ENCODE measurements at regions not wholly inside any gene's neighbourhood (a gene's known extent, or its start where the extent isn't known, plus 50 kb on each side); places are given as distances from the start of the nearest gene placed in this dataset.
A peak's percentile ranks its signal among the peaks of the same experiment; 100 is the strongest.

DNA sequence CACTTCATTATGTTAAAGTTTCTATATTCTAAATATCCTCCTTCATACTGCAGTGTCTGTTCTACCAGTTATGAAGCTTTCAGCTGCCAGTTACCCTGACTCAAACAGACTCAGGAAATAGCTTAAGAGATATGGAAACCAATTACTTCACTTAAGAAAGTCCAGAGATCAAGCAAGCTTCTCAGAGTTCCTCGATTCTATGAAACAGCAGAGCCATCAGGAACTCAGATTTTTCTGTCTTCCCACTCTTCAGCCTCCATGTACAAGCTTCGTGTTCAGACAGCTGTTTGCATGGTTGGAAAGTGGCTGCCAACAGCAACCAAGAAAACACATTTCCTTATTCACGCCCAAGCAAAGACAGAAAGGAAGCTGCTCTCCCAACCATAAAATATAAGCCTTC lies 216.1 kb downstream of the ACTL7B start:
- no peak for DNase-seq
- Mint-ChIP-seq H3K36me3 (ENCODE audit: low read depth) (no peaks in the 10 kb centered on the region), H3K27ac (no peak overlapping the region), H3K27me3 (ENCODE audit: low read depth, poor library complexity) (peaks cover 4% of the 10 kb centered on the region), H3K4me3 (no peak overlapping the region), H3K9me3 (no peaks in the 10 kb centered on the region), H3K4me1 (peaks cover 9% of the 10 kb centered on the region)
- TF ChIP-seq, protein P1, sequence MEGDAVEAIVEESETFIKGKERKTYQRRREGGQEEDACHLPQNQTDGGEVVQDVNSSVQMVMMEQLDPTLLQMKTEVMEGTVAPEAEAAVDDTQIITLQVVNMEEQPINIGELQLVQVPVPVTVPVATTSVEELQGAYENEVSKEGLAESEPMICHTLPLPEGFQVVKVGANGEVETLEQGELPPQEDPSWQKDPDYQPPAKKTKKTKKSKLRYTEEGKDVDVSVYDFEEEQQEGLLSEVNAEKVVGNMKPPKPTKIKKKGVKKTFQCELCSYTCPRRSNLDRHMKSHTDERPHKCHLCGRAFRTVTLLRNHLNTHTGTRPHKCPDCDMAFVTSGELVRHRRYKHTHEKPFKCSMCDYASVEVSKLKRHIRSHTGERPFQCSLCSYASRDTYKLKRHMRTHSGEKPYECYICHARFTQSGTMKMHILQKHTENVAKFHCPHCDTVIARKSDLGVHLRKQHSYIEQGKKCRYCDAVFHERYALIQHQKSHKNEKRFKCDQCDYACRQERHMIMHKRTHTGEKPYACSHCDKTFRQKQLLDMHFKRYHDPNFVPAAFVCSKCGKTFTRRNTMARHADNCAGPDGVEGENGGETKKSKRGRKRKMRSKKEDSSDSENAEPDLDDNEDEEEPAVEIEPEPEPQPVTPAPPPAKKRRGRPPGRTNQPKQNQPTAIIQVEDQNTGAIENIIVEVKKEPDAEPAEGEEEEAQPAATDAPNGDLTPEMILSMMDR (IDR thresholded peaks at IDR 0.05), result no peak

DNA sequence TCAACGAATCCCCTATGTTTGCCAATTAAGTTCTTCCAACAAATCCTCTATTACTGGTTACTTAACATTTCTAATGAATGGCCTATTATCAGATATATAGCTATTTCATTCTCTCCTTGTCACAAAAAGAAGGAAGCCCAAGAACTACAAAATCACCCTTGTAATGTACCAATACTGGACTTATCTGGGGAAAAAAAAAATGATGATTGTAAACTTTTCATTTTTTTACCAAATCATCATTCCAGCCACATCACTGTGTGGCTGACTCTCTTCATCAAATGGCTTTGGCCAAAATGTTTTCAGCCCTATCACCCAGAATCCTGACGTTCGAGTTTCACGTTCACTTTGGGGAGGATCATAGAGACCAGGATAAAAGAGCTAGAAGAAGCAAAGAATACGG lies 216.7 kb downstream of the ACTL7B start:
- Mint-ChIP-seq H3K4me3 (no peak overlapping the region), H3K36me3 (ENCODE audit: low read depth) (no peaks in the 10 kb centered on the region), H3K27me3 (ENCODE audit: low read depth, poor library complexity) (peaks cover 6% of the 10 kb centered on the region), H3K27ac (no peak overlapping the region), H3K9me3 (no peaks in the 10 kb centered on the region), H3K4me1 (peaks cover 9% of the 10 kb centered on the region)
- TF ChIP-seq, protein P1 (IDR thresholded peaks at IDR 0.05), result no peak
- no peak for DNase-seq

DNA sequence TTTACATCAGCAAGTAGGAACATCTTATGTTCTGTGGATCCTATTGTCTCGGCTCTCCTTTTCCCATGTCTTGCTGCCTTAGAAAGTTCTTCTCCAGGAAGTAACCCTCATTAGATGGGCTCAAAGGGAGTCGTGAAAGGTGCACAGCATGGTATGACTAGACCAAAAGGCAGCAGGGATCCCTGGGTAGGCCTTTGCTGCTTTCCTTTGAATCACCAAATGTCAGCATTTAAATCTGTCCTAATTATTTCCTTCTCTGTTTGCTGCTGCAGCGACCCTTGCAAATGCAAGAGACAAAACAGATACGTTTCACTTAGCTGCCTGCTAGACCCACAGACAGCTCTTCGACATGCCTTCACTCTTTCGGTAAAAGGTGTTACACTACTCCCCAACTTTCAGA lies 218.4 kb downstream of the ACTL7B start:
- no peaks in the 10 kb centered on the region for H3K9me3 Mint-ChIP-seq
- H3K4me1 Mint-ChIP-seq, result peaks cover 9% of the 10 kb centered on the region
- no peak for DNase-seq
- TF ChIP-seq, protein P1 (IDR thresholded peaks at IDR 0.05), result no peak
- peak overlapping the region; percentile 6 for H3K27ac Mint-ChIP-seq
- no peaks in the 10 kb centered on the region for H3K36me3 Mint-ChIP-seq (ENCODE audit: low read depth)
- no peak overlapping the region for H3K4me3 Mint-ChIP-seq
- peaks cover 7% of the 10 kb centered on the region for H3K27me3 Mint-ChIP-seq (ENCODE audit: low read depth, poor library complexity)

DNA sequence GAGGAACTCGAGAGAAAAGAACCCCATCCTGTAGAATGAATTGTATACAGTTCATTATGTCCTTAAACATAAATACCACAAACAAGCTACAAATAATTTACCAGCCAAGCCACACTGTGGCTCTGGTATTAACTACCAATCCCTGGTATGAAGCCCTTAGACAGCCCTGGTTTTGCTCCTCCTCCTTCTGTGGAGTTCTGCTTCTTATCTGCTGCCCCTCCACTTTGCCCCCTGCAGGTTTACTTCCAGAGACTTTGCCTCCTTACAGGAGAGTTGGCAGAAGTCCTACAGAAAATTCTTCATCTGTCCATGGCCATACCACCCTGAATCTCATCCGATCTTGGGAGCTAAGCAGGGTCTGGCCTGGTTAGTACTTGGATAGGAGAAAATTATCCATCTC lies 219.8 kb downstream of the ACTL7B start:
- no peak for DNase-seq
- Mint-ChIP-seq H3K4me3 (no peak overlapping the region), H3K27me3 (ENCODE audit: low read depth, poor library complexity) (peaks cover 8% of the 10 kb centered on the region), H3K27ac (no peak overlapping the region), H3K4me1 (peaks cover 9% of the 10 kb centered on the region), H3K36me3 (ENCODE audit: low read depth) (no peaks in the 10 kb centered on the region), H3K9me3 (no peaks in the 10 kb centered on the region)
- TF ChIP-seq, protein P1 (IDR thresholded peaks at IDR 0.05), result no peak

DNA sequence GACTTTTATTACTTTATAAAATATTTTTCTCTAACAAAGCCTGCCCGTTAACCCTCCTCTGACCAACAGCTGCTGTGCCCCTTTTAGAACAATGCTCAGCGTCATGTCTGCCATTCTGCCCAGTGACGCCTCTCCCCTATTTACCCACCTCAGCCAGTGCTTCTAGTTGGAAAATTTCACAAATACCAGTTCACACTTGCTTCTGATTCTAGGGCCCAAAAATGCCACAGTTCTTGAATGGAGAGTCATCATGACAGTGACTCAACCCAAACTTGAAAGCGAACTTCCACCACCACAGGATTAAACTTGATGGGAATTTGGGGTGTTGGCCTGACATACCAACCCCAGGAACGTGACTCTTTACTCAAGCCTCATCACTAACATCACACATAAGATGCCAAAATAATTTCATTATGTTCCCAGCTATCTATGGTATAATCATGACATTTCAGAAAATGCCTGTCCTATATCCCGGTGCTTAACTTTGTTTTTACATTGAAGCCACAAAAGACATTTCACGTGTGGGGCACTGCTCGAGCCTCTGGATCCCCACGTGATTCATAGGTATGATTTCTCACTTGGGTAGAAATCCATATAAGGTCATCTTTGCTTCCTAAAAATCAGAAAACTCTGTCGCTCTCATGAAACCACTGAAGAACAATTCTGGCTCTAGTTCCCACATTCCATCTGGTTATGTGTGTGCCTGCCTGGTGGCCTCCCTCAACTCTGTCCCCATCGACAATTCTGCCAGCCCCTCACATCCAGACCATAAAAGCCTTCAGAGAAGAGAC lies 220.9 kb downstream of the ACTL7B start:
- H3K9me3 Mint-ChIP-seq, result no peaks in the 10 kb centered on the region
- H3K27me3 Mint-ChIP-seq (ENCODE audit: low read depth, poor library complexity), result peaks cover 8% of the 10 kb centered on the region
- H3K4me1 Mint-ChIP-seq, result peaks cover 9% of the 10 kb centered on the region
- H3K4me3 Mint-ChIP-seq, result no peak overlapping the region
- no peaks in the 10 kb centered on the region for H3K36me3 Mint-ChIP-seq (ENCODE audit: low read depth)
- TF ChIP-seq, protein P1 (IDR thresholded peaks at IDR 0.05), result no peak
- DNase-seq, result no peak
- no peak overlapping the region for H3K27ac Mint-ChIP-seq

DNA sequence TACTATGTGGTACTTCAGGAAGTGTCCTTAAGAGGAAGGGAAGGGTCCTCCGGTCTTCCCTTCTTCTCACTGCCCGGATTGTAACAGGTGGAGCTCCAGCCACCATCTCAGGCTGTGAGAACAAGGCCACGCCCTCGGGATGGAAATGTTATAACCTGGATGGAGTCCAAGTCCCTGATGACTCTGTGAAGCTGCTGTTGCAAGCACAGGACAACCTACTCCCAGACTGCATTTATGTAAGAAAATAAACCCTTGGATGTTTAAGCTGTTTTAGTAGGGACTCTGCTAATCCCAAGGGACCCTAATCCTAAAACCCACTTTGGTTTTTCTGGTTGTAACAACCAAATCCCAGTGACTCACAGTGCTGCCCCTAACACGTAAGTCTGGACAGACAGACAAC lies 221.6 kb downstream of the ACTL7B start:
- Mint-ChIP-seq H3K36me3 (ENCODE audit: low read depth) (no peaks in the 10 kb centered on the region), H3K4me3 (no peak overlapping the region), H3K9me3 (no peaks in the 10 kb centered on the region), H3K4me1 (peaks cover 9% of the 10 kb centered on the region), H3K27ac (no peak overlapping the region), H3K27me3 (ENCODE audit: low read depth, poor library complexity) (peaks cover 6% of the 10 kb centered on the region)
- TF ChIP-seq, protein P1 (IDR thresholded peaks at IDR 0.05), result no peak
- no peak for DNase-seq

Measured in nephron progenitor cell (in vitro differentiated cells).